ENCODE measurements at regions not wholly inside any gene's neighbourhood (a gene's known extent, or its start where the extent isn't known, plus 50 kb on each side); places are given as distances from the start of the nearest gene placed in this dataset.

- no peaks in the 10 kb centered on the region for H3K27me3 ChIP-seq (ENCODE audit: insufficient read depth)
- DNase-seq: no peak
- no peak overlapping the region for H3K27ac ChIP-seq (ENCODE audit: low read depth in 2 of 2, low read length in 1 of 2)
- no peaks in the 10 kb centered on the region for H3K9me2 ChIP-seq
- TF ChIP-seq FOXJ3 (CRISPR knock-in tag; IDR thresholded peaks at IDR 0.05) (no peak), USF2 (IDR thresholded peaks at IDR 0.05; ENCODE audit: borderline replicate concordance, low read depth, low read length) (no peak), EZH2phosphoT487 (IDR thresholded peaks at IDR 0.05; ENCODE audit: borderline replicate concordance, low read depth) (no peak), RXRA (IDR thresholded peaks at IDR 0.05; ENCODE audit: borderline replicate concordance, low read depth) (no peak), GATA2 (CRISPR knock-in tag; IDR thresholded peaks at IDR 0.05) (no peak), FOXM1 (IDR thresholded peaks at IDR 0.05; ENCODE audit: low read depth) (no peak), SMC3 (IDR thresholded peaks at IDR 0.05; ENCODE audit: low read depth, low read length) (no peak), GABPA (IDR thresholded peaks at IDR 0.05; ENCODE audit: low read depth) (no peak), IRF3 (IDR thresholded peaks at IDR 0.05; ENCODE audit: low read depth, low read length) (no peak), TCF12 (IDR thresholded peaks at IDR 0.05) (no peak), POLR2AphosphoS5 (IDR thresholded peaks at IDR 0.05; ENCODE audit: low read depth, low read length) (no peak), RAD21 (IDR thresholded peaks at IDR 0.05; ENCODE audit: low read length) (no peak), NRF1 (IDR thresholded peaks at IDR 0.05; ENCODE audit: low read depth, low read length) (no peak), MEF2A (IDR thresholded peaks at IDR 0.05; ENCODE audit: borderline replicate concordance, low read depth) (no peak), JUND (IDR thresholded peaks at IDR 0.05) (no peak), SIN3A (IDR thresholded peaks at IDR 0.05; ENCODE audit: borderline replicate concordance, low read depth, low read length) (no peak), TAF1 (IDR thresholded peaks at IDR 0.05; ENCODE audit: borderline replicate concordance, low read depth, low read length) (no peak)
- TF ChIP-seq, protein P1, sequence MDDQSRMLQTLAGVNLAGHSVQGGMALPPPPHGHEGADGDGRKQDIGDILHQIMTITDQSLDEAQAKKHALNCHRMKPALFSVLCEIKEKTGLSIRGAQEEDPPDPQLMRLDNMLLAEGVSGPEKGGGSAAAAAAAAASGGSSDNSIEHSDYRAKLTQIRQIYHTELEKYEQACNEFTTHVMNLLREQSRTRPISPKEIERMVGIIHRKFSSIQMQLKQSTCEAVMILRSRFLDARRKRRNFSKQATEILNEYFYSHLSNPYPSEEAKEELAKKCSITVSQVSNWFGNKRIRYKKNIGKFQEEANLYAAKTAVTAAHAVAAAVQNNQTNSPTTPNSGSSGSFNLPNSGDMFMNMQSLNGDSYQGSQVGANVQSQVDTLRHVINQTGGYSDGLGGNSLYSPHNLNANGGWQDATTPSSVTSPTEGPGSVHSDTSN (IDR thresholded peaks at IDR 0.05): no peak
- TF ChIP-seq, protein P2, sequence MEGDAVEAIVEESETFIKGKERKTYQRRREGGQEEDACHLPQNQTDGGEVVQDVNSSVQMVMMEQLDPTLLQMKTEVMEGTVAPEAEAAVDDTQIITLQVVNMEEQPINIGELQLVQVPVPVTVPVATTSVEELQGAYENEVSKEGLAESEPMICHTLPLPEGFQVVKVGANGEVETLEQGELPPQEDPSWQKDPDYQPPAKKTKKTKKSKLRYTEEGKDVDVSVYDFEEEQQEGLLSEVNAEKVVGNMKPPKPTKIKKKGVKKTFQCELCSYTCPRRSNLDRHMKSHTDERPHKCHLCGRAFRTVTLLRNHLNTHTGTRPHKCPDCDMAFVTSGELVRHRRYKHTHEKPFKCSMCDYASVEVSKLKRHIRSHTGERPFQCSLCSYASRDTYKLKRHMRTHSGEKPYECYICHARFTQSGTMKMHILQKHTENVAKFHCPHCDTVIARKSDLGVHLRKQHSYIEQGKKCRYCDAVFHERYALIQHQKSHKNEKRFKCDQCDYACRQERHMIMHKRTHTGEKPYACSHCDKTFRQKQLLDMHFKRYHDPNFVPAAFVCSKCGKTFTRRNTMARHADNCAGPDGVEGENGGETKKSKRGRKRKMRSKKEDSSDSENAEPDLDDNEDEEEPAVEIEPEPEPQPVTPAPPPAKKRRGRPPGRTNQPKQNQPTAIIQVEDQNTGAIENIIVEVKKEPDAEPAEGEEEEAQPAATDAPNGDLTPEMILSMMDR (IDR thresholded peaks at IDR 0.05): no peak
- TF ChIP-seq, protein P3, sequence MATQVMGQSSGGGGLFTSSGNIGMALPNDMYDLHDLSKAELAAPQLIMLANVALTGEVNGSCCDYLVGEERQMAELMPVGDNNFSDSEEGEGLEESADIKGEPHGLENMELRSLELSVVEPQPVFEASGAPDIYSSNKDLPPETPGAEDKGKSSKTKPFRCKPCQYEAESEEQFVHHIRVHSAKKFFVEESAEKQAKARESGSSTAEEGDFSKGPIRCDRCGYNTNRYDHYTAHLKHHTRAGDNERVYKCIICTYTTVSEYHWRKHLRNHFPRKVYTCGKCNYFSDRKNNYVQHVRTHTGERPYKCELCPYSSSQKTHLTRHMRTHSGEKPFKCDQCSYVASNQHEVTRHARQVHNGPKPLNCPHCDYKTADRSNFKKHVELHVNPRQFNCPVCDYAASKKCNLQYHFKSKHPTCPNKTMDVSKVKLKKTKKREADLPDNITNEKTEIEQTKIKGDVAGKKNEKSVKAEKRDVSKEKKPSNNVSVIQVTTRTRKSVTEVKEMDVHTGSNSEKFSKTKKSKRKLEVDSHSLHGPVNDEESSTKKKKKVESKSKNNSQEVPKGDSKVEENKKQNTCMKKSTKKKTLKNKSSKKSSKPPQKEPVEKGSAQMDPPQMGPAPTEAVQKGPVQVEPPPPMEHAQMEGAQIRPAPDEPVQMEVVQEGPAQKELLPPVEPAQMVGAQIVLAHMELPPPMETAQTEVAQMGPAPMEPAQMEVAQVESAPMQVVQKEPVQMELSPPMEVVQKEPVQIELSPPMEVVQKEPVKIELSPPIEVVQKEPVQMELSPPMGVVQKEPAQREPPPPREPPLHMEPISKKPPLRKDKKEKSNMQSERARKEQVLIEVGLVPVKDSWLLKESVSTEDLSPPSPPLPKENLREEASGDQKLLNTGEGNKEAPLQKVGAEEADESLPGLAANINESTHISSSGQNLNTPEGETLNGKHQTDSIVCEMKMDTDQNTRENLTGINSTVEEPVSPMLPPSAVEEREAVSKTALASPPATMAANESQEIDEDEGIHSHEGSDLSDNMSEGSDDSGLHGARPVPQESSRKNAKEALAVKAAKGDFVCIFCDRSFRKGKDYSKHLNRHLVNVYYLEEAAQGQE (IDR thresholded peaks at IDR 0.05; ENCODE audit: low read depth, low read length): no peak
- no peaks in the 10 kb centered on the region for H3K36me3 ChIP-seq (replicated peaks in 1 of 2; ENCODE audit: control insufficient read depth in 1 of 2, insufficient read depth in 2 of 2, low read length in 1 of 2)
- H3K4me3 ChIP-seq (ENCODE audit: low read depth in 2 of 2, low read length in 1 of 2): no peak overlapping the region
- no peaks in the 10 kb centered on the region; a peak in 1 of 4 replicates for H3K4me1 ChIP-seq (ENCODE audit: control insufficient read depth in 1 of 2, insufficient read depth in 2 of 2, low read depth in 1 of 2, low read length in 1 of 2)
- H4K20me1 ChIP-seq (ENCODE audit: insufficient read depth): no peaks in the 10 kb centered on the region
- 68% methylated on average over 3 of the region's 3 CpGs for WGBS (ENCODE audit: low lambda C conversion rate)
- no peaks in the 10 kb centered on the region for H3K79me2 ChIP-seq (ENCODE audit: insufficient read depth)
- no peaks in the 10 kb centered on the region for H3K9me3 ChIP-seq
- H3K4me2 ChIP-seq: no peak overlapping the region
- H3F3A ChIP-seq (replicated peaks; ENCODE audit: insufficient read depth): no peaks in the 10 kb centered on the region
- CTCF ChIA-PET: no interaction called here
- no peak overlapping the region for H2AFZ ChIP-seq (ENCODE audit: low read depth)
- POLR2A ChIA-PET: no interaction called here
- no peak overlapping the region for H3K9ac ChIP-seq
These were observed 256.1 kb upstream of the MEX3C start for GRCh38 chr18:51453594-51453993.

All from SK-N-SH (cell line).